SJSA1 (cell line): ENCODE measurements at regions not wholly inside any gene's neighbourhood (a gene's known extent, or its start where the extent isn't known, plus 50 kb on each side); places are given as distances from the start of the nearest gene placed in this dataset.

Experiments used
- DNase-seq, 2 experiments: peaks; one replicate each; pipeline ENCODE4 v3.0.0-alpha.2; 2015 to 2020; ENCODE audit warnings: low spot score in 2 of 2, low read depth in 1 of 2
- H3K27ac ChIP-seq: fragments of 250-450 bp; sonication (Bioruptor Pico); 2 replicates; pipeline ENCODE4 v1.5.1; 2020; ENCODE audit warnings: mild to moderate bottlenecking, moderate library complexity
- H3K27me3 ChIP-seq: fragments of 250-450 bp; sonication (Bioruptor Pico); replicated peaks from 2 replicates; pipeline ENCODE4 v1.5.1; 2020; ENCODE audit warnings: mild to moderate bottlenecking, moderate library complexity
- H3K36me3 ChIP-seq: fragments of 250-450 bp; sonication (Bioruptor Pico); 2 replicates; pipeline ENCODE4 v1.5.1; 2020; ENCODE audit warnings: mild to moderate bottlenecking
- H3K4me1 ChIP-seq: fragments of 250-450 bp; sonication (Bioruptor Pico); replicated peaks from 2 replicates; pipeline ENCODE4 v1.6.1; 2021; ENCODE audit warnings: mild to moderate bottlenecking
- H3K4me3 ChIP-seq: fragments of 250-450 bp; sonication (Bioruptor Pico); 2 replicates; pipeline ENCODE4 v1.5.1; 2020; ENCODE audit warnings: mild to moderate bottlenecking
- H3K9me3 ChIP-seq: fragments of 250-450 bp; sonication (Bioruptor Pico); replicated peaks from 2 replicates; pipeline ENCODE4 v1.5.1; 2020; ENCODE audit warnings: mild to moderate bottlenecking

GRCh38 chr5:68407311-68408239, 192.0 kb downstream of the PIK3R1 start:
- no peak for DNase-seq
- Histone ChIP-seq H3K27me3 (no peaks in the 10 kb centered on the region), H3K27ac (no peak overlapping the region), H3K4me3 (no peak overlapping the region), H3K4me1 (no peaks in the 10 kb centered on the region), H3K36me3 (no peaks in the 10 kb centered on the region), H3K9me3 (no peaks in the 10 kb centered on the region)

GRCh38 chr5:68408345-68408871, 192.9 kb downstream of the PIK3R1 start:
- Histone ChIP-seq H3K27me3 (no peaks in the 10 kb centered on the region), H3K27ac (no peak overlapping the region), H3K9me3 (no peaks in the 10 kb centered on the region), H3K4me1 (no peaks in the 10 kb centered on the region), H3K4me3 (no peak overlapping the region), H3K36me3 (no peaks in the 10 kb centered on the region)
- DNase-seq: no peak

- H3K4me1 ChIP-seq: no peaks in the 10 kb centered on the region
- no peaks in the 10 kb centered on the region for H3K36me3 ChIP-seq
- no peak overlapping the region for H3K27ac ChIP-seq
- H3K27me3 ChIP-seq: no peaks in the 10 kb centered on the region
- no peak overlapping the region for H3K4me3 ChIP-seq
- DNase-seq: no peak
- no peaks in the 10 kb centered on the region for H3K9me3 ChIP-seq
Observed at GRCh38 chr5:68409259-68409658, 193.7 kb downstream of the PIK3R1 start.

- Histone ChIP-seq H3K27ac (no peak overlapping the region), H3K4me1 (no peaks in the 10 kb centered on the region), H3K36me3 (no peaks in the 10 kb centered on the region), H3K27me3 (no peaks in the 10 kb centered on the region), H3K9me3 (no peaks in the 10 kb centered on the region), H3K4me3 (no peak overlapping the region)
- DNase-seq: no peak
Observed at GRCh38 chr5:68411161-68411560, 195.6 kb downstream of the PIK3R1 start.

GRCh38 chr5:68415177-68416085, 199.9 kb downstream of the PIK3R1 start:
- Histone ChIP-seq H3K4me1 (peaks cover 7% of the 10 kb centered on the region), H3K4me3 (no peak overlapping the region), H3K9me3 (no peaks in the 10 kb centered on the region), H3K36me3 (no peaks in the 10 kb centered on the region), H3K27me3 (no peaks in the 10 kb centered on the region), H3K27ac (no peak overlapping the region)
- DNase-seq: no peak

- Histone ChIP-seq H3K9me3 (no peaks in the 10 kb centered on the region), H3K36me3 (no peaks in the 10 kb centered on the region), H3K27me3 (no peaks in the 10 kb centered on the region), H3K4me3 (no peak overlapping the region), H3K27ac (no peak overlapping the region), H3K4me1 (peaks cover 15% of the 10 kb centered on the region)
- DNase-seq: no peak
Observed at GRCh38 chr5:68416714-68417113, 201.2 kb downstream of the PIK3R1 start.

- no peak for DNase-seq
- Histone ChIP-seq H3K9me3 (no peaks in the 10 kb centered on the region), H3K27ac (no peak overlapping the region), H3K36me3 (no peaks in the 10 kb centered on the region), H3K4me3 (no peak overlapping the region), H3K4me1 (peaks cover 15% of the 10 kb centered on the region), H3K27me3 (no peaks in the 10 kb centered on the region)
Observed at GRCh38 chr5:68418201-68418600, 202.6 kb downstream of the PIK3R1 start.

- H3K9me3 ChIP-seq: no peaks in the 10 kb centered on the region
- no peak for DNase-seq
- H3K27me3 ChIP-seq: no peaks in the 10 kb centered on the region
- no peak overlapping the region for H3K27ac ChIP-seq
- H3K4me1 ChIP-seq: peaks cover 15% of the 10 kb centered on the region
- H3K36me3 ChIP-seq: no peaks in the 10 kb centered on the region
- H3K4me3 ChIP-seq: no peak overlapping the region
Observed at GRCh38 chr5:68418680-68419079, 203.1 kb downstream of the PIK3R1 start.

- no peak for DNase-seq
- Histone ChIP-seq H3K4me3 (no peak overlapping the region), H3K36me3 (no peaks in the 10 kb centered on the region), H3K27me3 (no peaks in the 10 kb centered on the region), H3K4me1 (peaks cover 15% of the 10 kb centered on the region), H3K9me3 (no peaks in the 10 kb centered on the region), H3K27ac (no peak overlapping the region)
Observed at GRCh38 chr5:68419081-68419636, 203.6 kb downstream of the PIK3R1 start.

GRCh38 chr5:68419637-68420452, 204.3 kb downstream of the PIK3R1 start:
- no peak for DNase-seq
- Histone ChIP-seq H3K36me3 (no peaks in the 10 kb centered on the region), H3K4me1 (peaks cover 16% of the 10 kb centered on the region), H3K4me3 (no peak overlapping the region), H3K27me3 (no peaks in the 10 kb centered on the region), H3K27ac (no peak overlapping the region), H3K9me3 (no peaks in the 10 kb centered on the region)

GRCh38 chr5:68420476-68421344, 205.2 kb downstream of the PIK3R1 start:
- H3K9me3 ChIP-seq: no peaks in the 10 kb centered on the region
- H3K4me3 ChIP-seq: no peak overlapping the region
- DNase-seq: peak; percentile 25 to 52
- H3K27ac ChIP-seq: no peak overlapping the region
- peaks cover 23% of the 10 kb centered on the region for H3K4me1 ChIP-seq
- H3K36me3 ChIP-seq: no peaks in the 10 kb centered on the region
- H3K27me3 ChIP-seq: no peaks in the 10 kb centered on the region

GRCh38 chr5:68421485-68422220, 206.1 kb downstream of the PIK3R1 start:
- no peak overlapping the region for H3K27ac ChIP-seq
- H3K27me3 ChIP-seq: no peaks in the 10 kb centered on the region
- no peaks in the 10 kb centered on the region for H3K36me3 ChIP-seq
- H3K9me3 ChIP-seq: no peaks in the 10 kb centered on the region
- no peak overlapping the region for H3K4me3 ChIP-seq
- peaks cover 23% of the 10 kb centered on the region for H3K4me1 ChIP-seq
- DNase-seq: no peak
